ENCODE measurements at regions not wholly inside any gene's neighbourhood (a gene's known extent, or its start where the extent isn't known, plus 50 kb on each side); places are given as distances from the start of the nearest gene placed in this dataset.

- Mint-ChIP-seq H3K9me3 (ENCODE audit: unreplicated experiment) (no peaks in the 10 kb centered on the region), H3K36me3 (ENCODE audit: low read depth, unreplicated experiment) (no peaks in the 10 kb centered on the region), H3K27ac (ENCODE audit: unreplicated experiment) (no peak overlapping the region), H3K4me3 (ENCODE audit: unreplicated experiment) (no peak overlapping the region), H3K4me1 (ENCODE audit: unreplicated experiment) (no peaks in the 10 kb centered on the region), H3K27me3 (ENCODE audit: unreplicated experiment) (no peaks in the 10 kb centered on the region)
- no peak for DNase-seq (ENCODE audit: low spot score)
- TF ChIP-seq, protein P1, sequence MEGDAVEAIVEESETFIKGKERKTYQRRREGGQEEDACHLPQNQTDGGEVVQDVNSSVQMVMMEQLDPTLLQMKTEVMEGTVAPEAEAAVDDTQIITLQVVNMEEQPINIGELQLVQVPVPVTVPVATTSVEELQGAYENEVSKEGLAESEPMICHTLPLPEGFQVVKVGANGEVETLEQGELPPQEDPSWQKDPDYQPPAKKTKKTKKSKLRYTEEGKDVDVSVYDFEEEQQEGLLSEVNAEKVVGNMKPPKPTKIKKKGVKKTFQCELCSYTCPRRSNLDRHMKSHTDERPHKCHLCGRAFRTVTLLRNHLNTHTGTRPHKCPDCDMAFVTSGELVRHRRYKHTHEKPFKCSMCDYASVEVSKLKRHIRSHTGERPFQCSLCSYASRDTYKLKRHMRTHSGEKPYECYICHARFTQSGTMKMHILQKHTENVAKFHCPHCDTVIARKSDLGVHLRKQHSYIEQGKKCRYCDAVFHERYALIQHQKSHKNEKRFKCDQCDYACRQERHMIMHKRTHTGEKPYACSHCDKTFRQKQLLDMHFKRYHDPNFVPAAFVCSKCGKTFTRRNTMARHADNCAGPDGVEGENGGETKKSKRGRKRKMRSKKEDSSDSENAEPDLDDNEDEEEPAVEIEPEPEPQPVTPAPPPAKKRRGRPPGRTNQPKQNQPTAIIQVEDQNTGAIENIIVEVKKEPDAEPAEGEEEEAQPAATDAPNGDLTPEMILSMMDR (IDR thresholded peaks at IDR 0.05; ENCODE audit: unreplicated experiment), result no peak
These were observed 701.5 kb downstream of the ZNF385D start for GRCh38 chr3:21049334-21050062.

GRCh38 chr3:21043139-21043538, 707.9 kb downstream of the ZNF385D start:
- H3K4me1 Mint-ChIP-seq (ENCODE audit: unreplicated experiment), result no peaks in the 10 kb centered on the region
- H3K36me3 Mint-ChIP-seq (ENCODE audit: low read depth, unreplicated experiment), result no peaks in the 10 kb centered on the region
- H3K27me3 Mint-ChIP-seq (ENCODE audit: unreplicated experiment), result no peaks in the 10 kb centered on the region
- TF ChIP-seq, protein P1 (IDR thresholded peaks at IDR 0.05; ENCODE audit: unreplicated experiment), result no peak
- H3K4me3 Mint-ChIP-seq (ENCODE audit: unreplicated experiment), result no peak overlapping the region
- H3K27ac Mint-ChIP-seq (ENCODE audit: unreplicated experiment), result no peak overlapping the region
- H3K9me3 Mint-ChIP-seq (ENCODE audit: unreplicated experiment), result no peaks in the 10 kb centered on the region
- DNase-seq (ENCODE audit: low spot score), result no peak

- no peaks in the 10 kb centered on the region for H3K4me1 Mint-ChIP-seq (ENCODE audit: unreplicated experiment)
- no peak overlapping the region for H3K27ac Mint-ChIP-seq (ENCODE audit: unreplicated experiment)
- no peak overlapping the region for H3K4me3 Mint-ChIP-seq (ENCODE audit: unreplicated experiment)
These were observed 708.8 kb downstream of the ZNF385D start for GRCh38 chr3:21042184-21042583.

DNA sequence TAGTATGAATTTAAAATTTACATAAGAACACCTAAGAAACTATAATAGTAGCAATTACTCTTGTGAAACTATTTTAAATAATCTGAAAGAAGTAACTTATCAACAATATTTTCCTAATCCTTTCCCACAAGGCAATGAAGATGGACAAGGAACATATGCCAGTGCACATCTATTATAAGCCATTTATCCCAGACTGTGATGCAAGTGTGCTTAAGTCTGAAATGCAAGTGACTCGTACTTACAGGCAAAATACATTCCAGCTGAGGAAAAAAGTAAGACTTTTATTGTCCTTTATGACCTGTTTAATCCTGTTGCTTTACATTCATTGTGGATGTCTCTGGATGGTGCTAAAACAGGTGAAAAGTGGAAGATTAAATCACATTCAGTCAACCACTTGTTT, 709.4 kb downstream of the ZNF385D start:
- no peak overlapping the region for H3K27ac Mint-ChIP-seq (ENCODE audit: unreplicated experiment)
- no peaks in the 10 kb centered on the region for H3K4me1 Mint-ChIP-seq (ENCODE audit: unreplicated experiment)
- no peaks in the 10 kb centered on the region for H3K27me3 Mint-ChIP-seq (ENCODE audit: unreplicated experiment)
- no peaks in the 10 kb centered on the region for H3K9me3 Mint-ChIP-seq (ENCODE audit: unreplicated experiment)
- no peaks in the 10 kb centered on the region for H3K36me3 Mint-ChIP-seq (ENCODE audit: low read depth, unreplicated experiment)
- no peak overlapping the region for H3K4me3 Mint-ChIP-seq (ENCODE audit: unreplicated experiment)
- TF ChIP-seq, protein P1 (IDR thresholded peaks at IDR 0.05; ENCODE audit: unreplicated experiment), result no peak
- no peak for DNase-seq (ENCODE audit: low spot score)

More at GRCh38 chr3:21042184-21042583, 708.8 kb downstream of the ZNF385D start:
- no peaks in the 10 kb centered on the region for H3K36me3 Mint-ChIP-seq (ENCODE audit: low read depth, unreplicated experiment)
- TF ChIP-seq, protein P1 (IDR thresholded peaks at IDR 0.05; ENCODE audit: unreplicated experiment), result no peak
- no peaks in the 10 kb centered on the region for H3K9me3 Mint-ChIP-seq (ENCODE audit: unreplicated experiment)
- DNase-seq (ENCODE audit: low spot score), result no peak
- no peaks in the 10 kb centered on the region for H3K27me3 Mint-ChIP-seq (ENCODE audit: unreplicated experiment)

DNA sequence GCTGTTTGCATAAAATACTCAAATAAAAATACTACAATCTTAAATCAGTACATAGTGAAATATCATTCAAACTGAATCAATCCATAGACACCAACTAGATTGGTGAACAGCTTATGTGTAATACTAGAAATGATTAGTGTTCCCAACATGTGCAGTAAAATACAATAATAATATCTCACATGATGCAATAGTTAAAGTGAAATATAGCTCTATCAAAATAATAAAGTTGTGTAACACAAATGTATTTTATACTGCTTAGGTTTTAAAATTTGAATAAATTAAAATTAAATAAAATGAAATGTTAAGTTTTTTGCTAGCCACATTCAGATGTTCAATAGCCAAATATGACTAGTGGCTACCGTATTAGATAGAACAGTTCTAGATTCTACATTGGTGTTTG, 714.1 kb downstream of the ZNF385D start:
- H3K36me3 Mint-ChIP-seq (ENCODE audit: low read depth, unreplicated experiment), result no peaks in the 10 kb centered on the region
- TF ChIP-seq, protein P1 (IDR thresholded peaks at IDR 0.05; ENCODE audit: unreplicated experiment), result no peak
- no peaks in the 10 kb centered on the region for H3K27me3 Mint-ChIP-seq (ENCODE audit: unreplicated experiment)
- no peaks in the 10 kb centered on the region for H3K4me1 Mint-ChIP-seq (ENCODE audit: unreplicated experiment)
- H3K27ac Mint-ChIP-seq (ENCODE audit: unreplicated experiment), result no peak overlapping the region
- DNase-seq (ENCODE audit: low spot score), result no peak
- no peaks in the 10 kb centered on the region for H3K9me3 Mint-ChIP-seq (ENCODE audit: unreplicated experiment)
- H3K4me3 Mint-ChIP-seq (ENCODE audit: unreplicated experiment), result no peak overlapping the region
